ENCODE measurements at regions not wholly inside any gene's neighbourhood (a gene's known extent, or its start where the extent isn't known, plus 50 kb on each side); places are given as distances from the start of the nearest gene placed in this dataset.
A peak's percentile ranks its signal among the peaks of the same experiment; 100 is the strongest.

GRCh38 chr17:71398800-71399219 lies 722.0 kb upstream of the SOX9 start:
- Histone ChIP-seq H3K4me3 (ENCODE audit: control insufficient read depth in 2 of 3, extremely low read depth in 1 of 3, insufficient read depth in 2 of 3, low read depth in 1 of 3, low read length in 3 of 3) (no peak overlapping the region), H3K9ac (ENCODE audit: control insufficient read depth, extremely low read depth, insufficient read depth, low read length) (no peak overlapping the region), H3K27ac (ENCODE audit: control insufficient read depth, insufficient read depth, low read length) (no peak overlapping the region), H3K79me2 (ENCODE audit: control insufficient read depth, insufficient read depth, low read length) (no peaks in the 10 kb centered on the region), H3K9me3 (ENCODE audit: control insufficient read depth, low read depth, low read length) (no peaks in the 10 kb centered on the region), H3K27me3 (ENCODE audit: control insufficient read depth, extremely low read depth, insufficient read depth, low read length) (no peaks in the 10 kb centered on the region), H3K36me3 (ENCODE audit: control insufficient read depth in 2 of 2, extremely low read depth in 1 of 2, insufficient read depth in 2 of 2, low read length in 2 of 2) (no peaks in the 10 kb centered on the region), H2AFZ (ENCODE audit: control insufficient read depth, low read length) (no peak overlapping the region), H3K4me1 (ENCODE audit: control insufficient read depth, extremely low read depth, insufficient read depth, low read length) (peaks cover 17% of the 10 kb centered on the region), H3K4me2 (ENCODE audit: control insufficient read depth, extremely low read depth, insufficient read depth, low read depth, low read length) (no peak overlapping the region), H4K20me1 (ENCODE audit: control insufficient read depth, extremely low read depth, insufficient read depth, low read length) (no peaks in the 10 kb centered on the region), H3K9me1 (ENCODE audit: control insufficient read depth, extremely low read depth, insufficient read depth, low read length) (no peaks in the 10 kb centered on the region)
- dilution Hi-C loops (cut with MboI; ENCODE audit: extremely low pct_ligation_motif_present, low sequenced_read_pairs), result no loop called here
- no peak for TF ChIP-seq EZH2 (IDR thresholded peaks at IDR 0.05; ENCODE audit: low read length)
- no peak for TF ChIP-seq CTCF (optimal IDR thresholded peaks at IDR 0.05 in 1 of 3, IDR thresholded peaks at IDR 0.05 in 1 of 3, conservative IDR thresholded peaks at IDR 0.05 in 1 of 3; ENCODE audit: extremely low read depth in 1 of 3, insufficient read depth in 2 of 3, low read length in 3 of 3)
- FAIRE-seq (no peak), DNase-seq (ENCODE audit: low read depth, low spot score) (no peak)

GRCh38 chr17:71399221-71399620 lies 721.6 kb upstream of the SOX9 start:
- H3K9me3 ChIP-seq (ENCODE audit: control insufficient read depth, low read depth, low read length), result no peaks in the 10 kb centered on the region
- dilution Hi-C loops (cut with MboI; ENCODE audit: extremely low pct_ligation_motif_present, low sequenced_read_pairs), result no loop called here
- H2AFZ ChIP-seq (ENCODE audit: control insufficient read depth, low read length), result no peak overlapping the region
- H3K9ac ChIP-seq (ENCODE audit: control insufficient read depth, extremely low read depth, insufficient read depth, low read length), result no peak overlapping the region
- H4K20me1 ChIP-seq (ENCODE audit: control insufficient read depth, extremely low read depth, insufficient read depth, low read length), result no peaks in the 10 kb centered on the region
- DNase-seq (ENCODE audit: low read depth, low spot score) (no peak), FAIRE-seq (peak; percentile 29)
- TF ChIP-seq CTCF (optimal IDR thresholded peaks at IDR 0.05 in 1 of 3, IDR thresholded peaks at IDR 0.05 in 1 of 3, conservative IDR thresholded peaks at IDR 0.05 in 1 of 3; ENCODE audit: extremely low read depth in 1 of 3, insufficient read depth in 2 of 3, low read length in 3 of 3) (no peak), EZH2 (IDR thresholded peaks at IDR 0.05; ENCODE audit: low read length) (no peak)
- no peaks in the 10 kb centered on the region for H3K36me3 ChIP-seq (ENCODE audit: control insufficient read depth in 2 of 2, extremely low read depth in 1 of 2, insufficient read depth in 2 of 2, low read length in 2 of 2)
- no peaks in the 10 kb centered on the region for H3K27me3 ChIP-seq (ENCODE audit: control insufficient read depth, extremely low read depth, insufficient read depth, low read length)
- H3K4me1 ChIP-seq (ENCODE audit: control insufficient read depth, extremely low read depth, insufficient read depth, low read length), result peaks cover 21% of the 10 kb centered on the region
- H3K79me2 ChIP-seq (ENCODE audit: control insufficient read depth, insufficient read depth, low read length), result no peaks in the 10 kb centered on the region
- H3K4me2 ChIP-seq (ENCODE audit: control insufficient read depth, extremely low read depth, insufficient read depth, low read depth, low read length), result no peak overlapping the region
- H3K9me1 ChIP-seq (ENCODE audit: control insufficient read depth, extremely low read depth, insufficient read depth, low read length), result no peaks in the 10 kb centered on the region
- no peak overlapping the region for H3K27ac ChIP-seq (ENCODE audit: control insufficient read depth, insufficient read depth, low read length)
- H3K4me3 ChIP-seq (ENCODE audit: control insufficient read depth in 2 of 3, extremely low read depth in 1 of 3, insufficient read depth in 2 of 3, low read depth in 1 of 3, low read length in 3 of 3), result no peak overlapping the region

Data from keratinocyte (primary cell).